DMS153 treated with DMSO at 0.1 percent for 48 hours (cell line): ENCODE measurements at regions not wholly inside any gene's neighbourhood (a gene's known extent, or its start where the extent isn't known, plus 50 kb on each side); places are given as distances from the start of the nearest gene placed in this dataset.
"Not testable (repeated sequence)": the region's sequence is repeated elsewhere in the genome, so short reads cannot be mapped to it uniquely, and the experiment has no call there.

Experiments used
- DNase-seq: peaks from one replicate; lab custom pipeline; 2025; ENCODE audit not compliant: unreplicated experiment; lab: John Stamatoyannopoulos, UW

- DNase-seq, result peak; percentile 94
Observed at GRCh38 chr6:48429021-48429420, 318.0 kb upstream of the PTCHD4 start.

DNA sequence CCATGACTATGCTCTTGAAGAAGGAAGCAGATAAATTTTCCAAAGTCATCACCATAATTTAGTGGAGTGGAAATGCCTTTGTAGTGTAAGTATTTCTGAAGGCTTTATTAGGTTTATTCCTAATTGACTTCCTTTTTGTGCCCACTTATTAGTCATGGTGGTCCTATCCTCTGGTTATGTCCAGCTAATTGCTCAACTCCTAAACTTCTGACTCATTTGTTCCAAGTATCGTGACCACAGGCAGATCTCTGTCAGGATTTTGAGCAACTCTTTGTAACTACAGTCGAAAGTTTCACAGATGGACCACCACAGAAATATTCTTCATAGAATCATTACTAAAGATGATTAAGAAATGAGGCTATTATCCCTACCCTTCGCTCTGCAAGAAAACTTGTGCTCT is 315.6 kb upstream of the PTCHD4 start:
- DNase-seq, result no peak

DNA sequence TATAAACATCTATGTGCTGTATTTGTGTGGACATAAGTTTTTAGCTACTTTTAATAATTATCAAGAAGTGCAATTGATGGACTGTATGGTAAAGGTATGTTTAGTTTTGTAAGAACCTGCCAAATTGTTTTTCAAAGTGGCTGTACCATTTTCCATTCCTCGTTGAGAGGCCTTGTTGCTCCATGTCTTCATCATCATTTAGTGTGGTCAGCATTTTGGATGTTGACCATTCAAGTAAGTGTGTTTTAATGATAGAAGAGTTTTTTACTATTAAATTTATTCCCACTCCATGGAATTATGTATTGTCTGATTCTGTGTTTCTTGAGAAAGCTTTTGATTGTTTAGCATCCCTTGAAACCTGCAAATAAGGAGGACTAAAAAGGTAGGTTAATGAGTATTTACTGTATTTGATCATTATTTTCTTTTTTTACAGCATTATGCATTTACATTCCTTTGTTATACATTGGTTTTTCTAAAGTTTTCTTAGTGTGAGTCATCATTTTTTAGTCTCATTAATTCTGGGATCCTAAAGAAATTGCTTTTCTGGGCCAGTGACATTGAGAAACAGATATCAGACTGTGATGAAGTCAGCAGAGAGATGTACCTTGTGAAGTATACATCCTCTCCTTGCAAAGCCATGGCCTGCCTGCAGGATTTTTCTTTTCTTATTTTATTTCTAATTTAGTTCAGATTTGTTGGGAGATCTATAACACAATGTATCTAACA is 312.8 kb upstream of the PTCHD4 start:
- no peak for DNase-seq

- DNase-seq, result no peak
Observed at GRCh38 chr6:48419992-48420391, 309.0 kb upstream of the PTCHD4 start.

DNA sequence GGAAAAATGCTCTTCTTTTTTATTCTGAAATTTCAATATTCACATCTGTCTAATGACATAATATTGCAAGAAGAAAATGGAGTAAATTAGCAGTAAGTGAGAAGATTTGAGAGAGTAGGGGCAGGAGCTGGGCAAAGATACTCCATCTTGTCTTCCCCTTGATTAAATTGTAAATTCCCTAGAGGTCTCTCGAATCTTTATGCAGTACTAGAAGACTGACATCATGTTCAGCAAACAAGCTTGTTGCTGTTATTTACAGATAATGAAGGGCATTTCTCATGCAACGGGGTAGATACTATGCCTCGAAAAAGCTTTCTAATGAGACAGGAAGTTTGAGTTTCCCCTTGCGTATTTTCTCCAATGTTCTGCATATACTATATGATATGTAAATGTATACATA is 306.9 kb upstream of the PTCHD4 start:
- no peak for DNase-seq

DNA sequence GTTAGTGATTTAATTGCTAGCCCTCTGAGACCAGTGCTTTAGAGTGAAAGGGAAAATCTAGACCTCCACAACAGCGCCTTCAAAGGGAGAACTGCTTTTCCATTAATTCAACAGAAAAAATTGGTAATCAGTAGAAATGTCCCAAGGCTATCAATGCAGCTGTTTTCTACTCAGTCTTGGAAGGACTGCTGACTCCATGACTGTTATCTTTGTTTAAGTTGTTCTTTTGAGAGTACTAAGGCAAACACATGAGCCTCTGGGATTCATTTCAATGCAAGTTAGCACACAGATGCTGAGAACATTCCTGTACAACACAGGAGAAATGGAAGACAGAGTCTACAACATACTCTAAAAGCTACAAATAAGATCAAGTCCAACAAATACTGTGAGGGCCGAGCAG is 301.7 kb upstream of the PTCHD4 start:
- no peak for DNase-seq

GRCh38 chr6:48404927-48405326 is 293.9 kb upstream of the PTCHD4 start:
- no peak for DNase-seq

- DNase-seq, result no peak
Observed at GRCh38 chr6:48403587-48403986, 292.6 kb upstream of the PTCHD4 start.

- DNase-seq, result no peak
Observed at GRCh38 chr6:48401016-48401415, 290.0 kb upstream of the PTCHD4 start.

GRCh38 chr6:48397887-48398286 is 286.9 kb upstream of the PTCHD4 start:
- no peak for DNase-seq

GRCh38 chr6:48389146-48390043 is 278.4 kb upstream of the PTCHD4 start:
- peak; percentile 36 for DNase-seq

- DNase-seq, result peak; percentile 20
Observed at GRCh38 chr6:48388044-48388443, 277.0 kb upstream of the PTCHD4 start.

DNA sequence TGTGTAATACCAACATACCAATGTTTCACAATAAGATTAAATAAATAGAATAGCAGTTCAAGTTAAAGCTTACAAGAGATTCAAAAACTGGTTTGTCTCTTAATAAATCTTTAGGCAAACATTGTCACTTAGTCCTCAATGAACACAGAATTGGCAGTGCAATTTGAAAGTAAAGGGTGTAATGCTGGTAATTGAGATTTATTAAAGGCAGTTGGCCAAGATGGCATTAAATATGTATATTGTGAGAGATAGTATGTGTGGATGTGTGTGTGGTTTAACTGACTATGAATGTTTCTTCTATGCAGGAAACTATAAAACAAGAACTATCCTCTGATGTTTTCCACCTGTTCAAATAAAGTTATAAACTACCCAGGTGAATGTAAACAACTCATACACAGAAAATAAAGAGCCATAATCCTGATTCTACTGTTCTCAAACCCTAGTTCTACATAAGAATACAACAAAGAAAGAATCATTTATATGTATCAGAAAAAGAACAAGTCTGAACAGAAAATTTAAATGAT is 267.9 kb upstream of the PTCHD4 start:
- DNase-seq, result peak; percentile 65

DNA sequence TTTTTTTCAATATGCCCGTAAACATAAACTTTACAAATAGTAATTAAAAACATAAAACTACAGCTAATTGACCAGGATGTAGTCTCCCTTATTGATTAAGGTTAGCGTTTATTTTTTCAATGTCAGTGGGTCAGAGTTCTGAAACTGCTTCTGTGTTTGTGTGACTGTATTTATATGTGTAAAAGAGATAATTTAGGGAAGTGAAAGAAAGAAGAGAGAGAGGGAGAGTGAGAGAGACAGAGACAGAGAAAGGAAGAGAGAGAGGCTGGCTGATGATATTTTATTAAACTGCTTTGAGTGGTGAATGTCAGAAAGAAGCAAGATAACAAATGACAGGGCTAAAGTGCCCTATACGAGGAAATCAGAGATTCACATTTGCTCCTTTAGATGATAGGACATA is 266.1 kb upstream of the PTCHD4 start:
- no peak for DNase-seq

- DNase-seq, result not testable (repeated sequence)
Observed at GRCh38 chr6:48371226-48371625, 260.2 kb upstream of the PTCHD4 start.

GRCh38 chr6:48369100-48369499 is 258.1 kb upstream of the PTCHD4 start:
- DNase-seq, result no peak

DNA sequence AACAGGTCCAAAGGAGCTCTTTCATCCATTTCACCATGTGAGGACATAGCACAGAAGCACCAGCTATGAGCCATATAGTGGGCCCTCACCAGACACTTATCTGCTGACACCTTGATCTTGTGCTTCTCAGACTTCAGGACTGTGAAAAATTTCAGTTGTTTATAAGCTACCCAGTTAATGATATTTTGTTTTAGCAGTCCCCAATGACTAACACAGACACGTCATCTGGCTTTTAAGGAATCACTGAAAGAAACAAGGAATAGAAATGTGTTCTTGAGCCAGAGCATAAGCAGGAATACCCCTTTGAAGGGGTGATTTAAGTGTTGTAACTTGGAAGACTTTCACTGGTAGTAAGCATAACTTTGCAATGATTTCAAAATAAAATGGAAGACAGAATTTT is 214.7 kb upstream of the PTCHD4 start:
- no peak for DNase-seq

DNA sequence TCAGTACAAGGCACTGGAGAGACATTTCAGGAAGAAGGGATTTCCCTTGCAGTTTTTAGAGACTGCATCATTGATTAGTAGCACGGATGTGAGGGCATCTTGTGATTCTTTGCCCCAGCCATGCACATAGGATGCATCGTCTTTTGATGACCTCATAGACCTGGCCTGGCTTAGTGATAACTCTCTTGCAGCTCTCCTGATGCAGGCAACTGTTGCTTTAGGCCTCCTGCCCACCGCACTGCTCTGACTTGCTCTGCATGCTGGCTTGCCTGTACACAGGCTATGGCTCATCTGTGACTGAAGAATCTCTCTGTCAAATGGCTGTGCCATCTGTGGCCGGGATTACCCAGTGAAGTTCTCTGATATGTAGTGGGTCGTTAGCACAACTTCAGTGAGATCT is 207.7 kb upstream of the PTCHD4 start:
- no peak for DNase-seq

GRCh38 chr6:48315915-48316314 is 204.9 kb upstream of the PTCHD4 start:
- no peak for DNase-seq

DNA sequence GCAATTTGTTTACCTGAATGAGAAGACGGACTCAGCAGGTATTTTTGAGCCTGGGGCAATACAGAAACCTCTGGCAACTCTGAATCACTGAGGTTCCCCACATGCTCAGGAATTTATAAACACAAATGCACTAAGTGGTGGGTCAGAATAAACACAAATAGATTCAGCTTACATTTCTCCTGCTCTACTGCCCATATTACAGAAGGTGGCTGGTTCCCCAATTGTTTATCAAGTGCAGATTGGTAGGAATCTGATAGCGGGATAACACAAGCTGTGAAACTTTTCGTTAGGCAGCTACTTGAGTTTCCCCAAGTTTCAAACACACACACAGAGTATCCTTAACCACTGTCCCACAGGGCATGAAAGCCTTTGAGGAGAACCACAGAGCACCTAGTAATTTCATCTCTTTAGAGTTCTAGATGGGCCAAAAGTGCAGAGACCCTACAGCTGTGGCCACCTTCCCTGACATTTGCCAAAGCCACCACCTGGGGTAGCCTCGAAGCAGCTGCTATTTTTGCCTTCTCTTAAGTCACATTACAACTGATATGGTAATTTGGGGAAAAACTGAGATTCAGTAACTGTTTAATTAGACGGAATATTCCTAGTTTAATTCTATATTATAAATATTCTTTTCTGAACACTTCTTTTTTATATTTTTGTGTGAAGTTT is 204.2 kb upstream of the PTCHD4 start:
- no peak for DNase-seq

DNA sequence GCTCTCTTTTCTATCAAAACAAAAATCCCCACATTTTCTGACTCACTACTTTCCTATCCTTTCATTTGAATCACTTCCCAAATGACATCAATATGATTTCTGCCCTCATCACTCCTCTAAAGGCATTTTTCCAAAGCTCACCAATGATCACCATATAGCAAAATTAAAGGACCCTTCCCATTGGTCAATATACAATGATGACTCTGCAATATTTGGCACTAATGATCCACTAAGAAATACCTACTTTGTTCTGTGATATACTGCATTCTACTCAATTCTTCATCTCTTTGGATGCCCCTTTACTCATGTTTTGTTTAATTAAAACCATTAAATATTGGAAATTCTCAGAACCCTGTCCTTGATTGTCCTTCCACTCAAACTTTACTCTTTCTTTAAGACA is 200.3 kb upstream of the PTCHD4 start:
- DNase-seq, result no peak

GRCh38 chr6:48307573-48307972 is 196.6 kb upstream of the PTCHD4 start:
- no peak for DNase-seq
